ENCODE measurements at regions not wholly inside any gene's neighbourhood (a gene's known extent, or its start where the extent isn't known, plus 50 kb on each side); places are given as distances from the start of the nearest gene placed in this dataset.

GRCh38 chr18:34627137-34627920 lies 82.8 kb upstream of the DTNA start (continued):
- TF ChIP-seq CTCF (IDR thresholded peaks at IDR 0.05; ENCODE audit: control extremely low read depth in 1 of 3, insufficient read depth in 1 of 3, low read depth in 1 of 3, low read length in 3 of 3) (no peak), SRF (IDR thresholded peaks at IDR 0.05; ENCODE audit: low read depth, low read length) (no peak), SAP30 (IDR thresholded peaks at IDR 0.05; ENCODE audit: insufficient read depth, insufficient replicate concordance, low read length) (no peak), KDM4A (IDR thresholded peaks at IDR 0.05; ENCODE audit: low read depth, low read length, severe bottlenecking) (no peak)
